Breast epithelium (tissue), 4 donors: ENCODE measurements at regions not wholly inside any gene's neighbourhood (a gene's known extent, or its start where the extent isn't known, plus 50 kb on each side); places are given as distances from the start of the nearest gene placed in this dataset.

Source experiments
- DNase-seq, 2 donors: peaks; one replicate each; pipeline ENCODE4 v3.0.0-alpha.2; 2019; ENCODE audit warnings: low spot score in 2 of 2
- H3K27ac ChIP-seq, 2 donors: fragments of 200-600 bp; sonication (generic) in 1 of 2; one replicate each; pipeline ENCODE4 v1.5.1; 2016 to 2019; ENCODE audit warnings: mild to moderate bottlenecking in 1 of 2
- H3K27me3 ChIP-seq, 2 donors: fragments of 200-600 bp; sonication (generic) in 1 of 2; one replicate each; pipeline versions ENCODE4 v1.5.1 to v1.6.0; 2017 to 2019; ENCODE audit warnings: control low read depth in 1 of 2, mild to moderate bottlenecking in 1 of 2
- H3K36me3 ChIP-seq: fragments of 200-600 bp; one replicate; pipeline ENCODE4 v1.5.1; 2019
- H3K4me1 ChIP-seq, 2 donors: fragments of 200-600 bp; sonication (generic); one replicate each; pipeline ENCODE4 v1.5.1; 2016 to 2019; ENCODE audit warnings: control low read depth in 1 of 2
- H3K4me3 ChIP-seq, 3 donors: fragments of 200-600 bp; sonication (generic); 1 replicate in 2 of 3; 2 replicates in 1 of 3; pipeline ENCODE4 v1.5.1; 2016 to 2019; ENCODE audit warnings: mild to moderate bottlenecking in 3 of 3, moderate library complexity in 2 of 3
- H3K9me3 ChIP-seq, 2 donors: fragments of 200-600 bp; sonication (generic) in 1 of 2; one replicate each; pipeline ENCODE4 v1.5.1; 2016 to 2019; ENCODE audit warnings: control low read depth in 1 of 2
- POLR2A ChIP-seq: fragments of 450-650 bp; IDR thresholded peaks from one replicate; pipeline ENCODE4 v1.6.1; 2016; ENCODE audit warnings: antibody characterized with exemption, mild to moderate bottlenecking, moderate library complexity
- POLR2AphosphoS5 ChIP-seq, 3 donors: sonication (generic); formaldehyde crosslinking; IDR thresholded peaks; one replicate each; pipeline ENCODE4 v1.6.1; 2017; ENCODE audit warnings: antibody characterized with exemption in 3 of 3
- intact Hi-C: fragments of 100-400 bp; cut with DNase I; formaldehyde crosslinking; loops from one replicate; pipeline ENCODE4 v1.15.1; 2023; ENCODE audit warnings: low total_unique reads
- TF ChIP-seq, protein P1 (sequence below), 3 donors: fragments of 450-650 bp; IDR thresholded peaks; one replicate each; pipeline ENCODE4 v1.5.1; 2016 to 2017; ENCODE audit warnings: antibody characterized with exemption in 3 of 3, mild to moderate bottlenecking in 3 of 3, moderate library complexity in 3 of 3

DNA sequence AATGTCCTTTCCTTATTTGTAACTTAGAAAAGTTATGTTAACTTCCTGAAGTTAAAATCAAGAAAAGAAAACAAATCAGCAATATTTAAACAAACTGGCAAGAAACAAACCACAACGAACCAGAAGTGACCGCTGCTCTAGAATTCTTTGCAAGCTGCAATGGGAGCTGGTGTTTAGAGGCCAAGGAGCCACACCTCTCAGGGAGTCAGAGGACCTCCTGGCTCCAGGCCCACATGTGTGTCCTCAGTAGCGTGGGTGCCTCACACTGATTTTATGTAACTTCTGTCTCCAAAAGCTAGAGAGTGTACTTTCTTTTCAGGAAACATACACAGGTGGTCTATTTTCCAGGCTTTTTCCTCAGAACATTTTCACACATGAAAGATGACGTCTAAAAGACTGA, 100.4 kb downstream of the IRX2 start:
- no peaks in the 10 kb centered on the region for H3K27me3 ChIP-seq
- no peak for TF ChIP-seq POLR2A
- H3K4me1 ChIP-seq, result no peaks in the 10 kb centered on the region
- no peak overlapping the region for H3K27ac ChIP-seq
- H3K4me3 ChIP-seq, result no peak overlapping the region
- no peaks in the 10 kb centered on the region for H3K36me3 ChIP-seq
- DNase-seq, result no peak
- intact Hi-C loops, result no loop called here
- H3K9me3 ChIP-seq, result no peaks in the 10 kb centered on the region

GRCh38 chr5:2642684-2643345, 108.7 kb downstream of the IRX2 start:
- no peak for DNase-seq
- TF ChIP-seq POLR2AphosphoS5 (IDR thresholded peaks at IDR 0.05) (no peak), POLR2A (no peak)
- TF ChIP-seq, protein P1, sequence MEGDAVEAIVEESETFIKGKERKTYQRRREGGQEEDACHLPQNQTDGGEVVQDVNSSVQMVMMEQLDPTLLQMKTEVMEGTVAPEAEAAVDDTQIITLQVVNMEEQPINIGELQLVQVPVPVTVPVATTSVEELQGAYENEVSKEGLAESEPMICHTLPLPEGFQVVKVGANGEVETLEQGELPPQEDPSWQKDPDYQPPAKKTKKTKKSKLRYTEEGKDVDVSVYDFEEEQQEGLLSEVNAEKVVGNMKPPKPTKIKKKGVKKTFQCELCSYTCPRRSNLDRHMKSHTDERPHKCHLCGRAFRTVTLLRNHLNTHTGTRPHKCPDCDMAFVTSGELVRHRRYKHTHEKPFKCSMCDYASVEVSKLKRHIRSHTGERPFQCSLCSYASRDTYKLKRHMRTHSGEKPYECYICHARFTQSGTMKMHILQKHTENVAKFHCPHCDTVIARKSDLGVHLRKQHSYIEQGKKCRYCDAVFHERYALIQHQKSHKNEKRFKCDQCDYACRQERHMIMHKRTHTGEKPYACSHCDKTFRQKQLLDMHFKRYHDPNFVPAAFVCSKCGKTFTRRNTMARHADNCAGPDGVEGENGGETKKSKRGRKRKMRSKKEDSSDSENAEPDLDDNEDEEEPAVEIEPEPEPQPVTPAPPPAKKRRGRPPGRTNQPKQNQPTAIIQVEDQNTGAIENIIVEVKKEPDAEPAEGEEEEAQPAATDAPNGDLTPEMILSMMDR (IDR thresholded peaks at IDR 0.05), result no peak

DNA sequence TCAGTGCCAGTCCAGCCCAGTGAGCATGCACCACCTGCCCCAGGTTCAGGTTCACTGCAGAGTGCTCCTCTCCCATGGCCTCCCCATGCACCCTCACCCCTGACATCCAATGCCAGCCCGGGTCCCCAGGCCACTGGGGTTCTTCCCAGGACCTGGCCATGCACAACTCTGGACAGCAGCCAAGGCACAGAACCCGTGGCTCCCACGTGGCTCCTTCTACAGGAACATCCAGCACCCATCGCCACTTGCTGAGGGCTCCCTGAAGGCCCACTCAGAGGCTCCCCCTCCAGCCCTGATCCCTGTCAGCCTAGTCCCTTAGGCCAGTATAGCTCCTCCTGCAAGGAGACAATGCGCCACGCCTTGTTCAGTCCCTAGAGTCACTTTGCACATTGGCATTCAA, 110.8 kb downstream of the IRX2 start:
- Histone ChIP-seq H3K9me3 (peaks cover 0 to 5% of the 10 kb centered on the region in 2 donors), H3K4me1 (no peaks in the 10 kb centered on the region), H3K27me3 (no peaks in the 10 kb centered on the region), H3K27ac (no peak overlapping the region), H3K36me3 (no peaks in the 10 kb centered on the region), H3K4me3 (no peak overlapping the region)
- TF ChIP-seq POLR2AphosphoS5 (IDR thresholded peaks at IDR 0.05) (no peak), POLR2A (no peak)
- TF ChIP-seq, protein P1 (IDR thresholded peaks at IDR 0.05), result no peak
- intact Hi-C loops, result no loop called here
- no peak for DNase-seq

More at GRCh38 chr5:2642684-2643345, 108.7 kb downstream of the IRX2 start:
- H3K4me3 ChIP-seq, result no peak overlapping the region
- H3K27me3 ChIP-seq, result no peaks in the 10 kb centered on the region
- intact Hi-C loops, result no loop called here
- peaks cover 0 to 5% of the 10 kb centered on the region in 2 donors for H3K9me3 ChIP-seq
- H3K27ac ChIP-seq, result no peak overlapping the region
- no peaks in the 10 kb centered on the region for H3K36me3 ChIP-seq
- H3K4me1 ChIP-seq, result no peaks in the 10 kb centered on the region

- intact Hi-C loops, result no loop called here
- Histone ChIP-seq H3K4me1 (no peaks in the 10 kb centered on the region), H3K27ac (no peak overlapping the region), H3K4me3 (no peak overlapping the region), H3K27me3 (no peaks in the 10 kb centered on the region), H3K36me3 (no peaks in the 10 kb centered on the region), H3K9me3 (peaks cover 0 to 5% of the 10 kb centered on the region in 2 donors)
- DNase-seq, result no peak
- no peak for TF ChIP-seq POLR2A
- TF ChIP-seq, protein P1 (IDR thresholded peaks at IDR 0.05), result no peak
- no peak for TF ChIP-seq POLR2AphosphoS5 (IDR thresholded peaks at IDR 0.05)
Measured at GRCh38 chr5:2639425-2639824, 112.1 kb downstream of the IRX2 start.

DNA sequence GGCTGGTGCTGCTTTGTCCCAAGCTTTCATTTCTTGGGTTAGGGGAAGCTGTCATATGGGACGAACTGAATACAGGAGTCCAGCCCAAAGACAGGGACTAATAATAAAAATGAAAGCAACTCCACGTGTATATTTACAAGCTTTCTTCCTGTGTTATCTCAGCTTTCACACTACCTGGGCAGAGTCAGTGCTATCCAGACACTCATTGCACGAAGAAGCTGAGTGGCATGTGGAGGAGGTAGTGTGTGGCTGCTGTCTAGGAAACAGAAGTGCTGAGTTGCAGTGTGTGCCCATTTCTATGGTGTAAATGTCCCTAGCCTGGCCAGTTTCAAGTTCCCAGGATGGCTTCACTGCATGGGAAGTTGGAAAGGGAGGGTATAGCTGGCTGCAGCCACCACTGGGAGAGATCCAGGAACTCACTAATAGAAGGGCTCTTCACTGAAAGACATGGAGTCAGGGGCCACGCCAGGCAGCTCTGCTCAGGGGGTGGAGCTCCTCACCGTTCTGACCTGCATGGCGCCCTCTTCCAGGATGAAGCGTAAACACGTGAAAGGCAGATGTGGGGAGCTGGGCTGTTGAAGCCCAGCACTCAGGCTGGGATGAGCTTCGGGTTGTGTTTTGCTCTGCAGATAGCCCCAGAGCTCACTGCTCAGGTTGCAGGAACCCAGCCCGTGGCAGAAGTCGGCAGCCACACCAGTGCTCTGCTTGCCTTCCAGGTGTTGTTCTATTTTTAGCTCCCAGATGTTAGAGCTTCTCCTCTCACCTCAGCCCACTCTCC, 116.9 kb downstream of the IRX2 start:
- H3K27ac ChIP-seq, result no peak overlapping the region
- H3K9me3 ChIP-seq, result no peaks in the 10 kb centered on the region
- H3K4me3 ChIP-seq, result no peak overlapping the region
- DNase-seq, result no peak
- no peaks in the 10 kb centered on the region for H3K36me3 ChIP-seq
- intact Hi-C loops, result no loop called here
- no peaks in the 10 kb centered on the region for H3K4me1 ChIP-seq
- TF ChIP-seq, protein P1 (IDR thresholded peaks at IDR 0.05), result no peak
- no peak for TF ChIP-seq POLR2AphosphoS5 (IDR thresholded peaks at IDR 0.05)
- no peak for TF ChIP-seq POLR2A
- H3K27me3 ChIP-seq, result no peaks in the 10 kb centered on the region
